ENCODE measurements at regions not wholly inside any gene's neighbourhood (a gene's known extent, or its start where the extent isn't known, plus 50 kb on each side); places are given as distances from the start of the nearest gene placed in this dataset.

DNA sequence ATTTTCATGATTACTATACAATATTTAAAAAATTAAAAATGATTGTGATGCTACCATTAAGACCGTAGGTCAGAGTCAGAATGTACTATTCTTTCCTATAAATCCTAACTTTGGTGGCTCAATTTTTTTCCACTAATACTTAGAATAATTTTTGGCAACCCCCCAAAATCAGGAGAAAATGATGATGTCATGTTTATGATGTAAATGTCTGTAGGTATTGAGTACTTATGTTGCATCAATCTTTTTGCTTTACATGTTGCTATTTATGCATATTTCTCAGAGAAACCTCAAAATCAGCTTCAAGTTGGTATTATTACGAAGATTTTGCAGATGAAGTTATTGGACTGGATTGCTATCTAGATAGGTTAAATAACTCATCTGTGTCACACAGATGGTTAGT is 371.2 kb downstream of the ADGRL2 start:
- intact Hi-C loops (cut with DNase I), result no loop called here
- DNase-seq, result no peak
- no peaks in the 10 kb centered on the region for H3K27me3 ChIP-seq
- WGBS, 4 donors, result 66 to 99% (median 94%) methylated on average over 2 of the region's 2 CpGs
- H3K4me3 ChIP-seq, result no peak overlapping the region
- H3K4me1 ChIP-seq (replicated peaks in 1 of 2), result peaks cover 0 to 2% of the 10 kb centered on the region in 2 donors
- H3K9me3 ChIP-seq (replicated peaks in 1 of 3), result no peaks in the 10 kb centered on the region
- no peaks in the 10 kb centered on the region for H3K36me3 ChIP-seq (replicated peaks in 1 of 2)
- no peak overlapping the region for H3K27ac ChIP-seq
- TF ChIP-seq, protein P1, sequence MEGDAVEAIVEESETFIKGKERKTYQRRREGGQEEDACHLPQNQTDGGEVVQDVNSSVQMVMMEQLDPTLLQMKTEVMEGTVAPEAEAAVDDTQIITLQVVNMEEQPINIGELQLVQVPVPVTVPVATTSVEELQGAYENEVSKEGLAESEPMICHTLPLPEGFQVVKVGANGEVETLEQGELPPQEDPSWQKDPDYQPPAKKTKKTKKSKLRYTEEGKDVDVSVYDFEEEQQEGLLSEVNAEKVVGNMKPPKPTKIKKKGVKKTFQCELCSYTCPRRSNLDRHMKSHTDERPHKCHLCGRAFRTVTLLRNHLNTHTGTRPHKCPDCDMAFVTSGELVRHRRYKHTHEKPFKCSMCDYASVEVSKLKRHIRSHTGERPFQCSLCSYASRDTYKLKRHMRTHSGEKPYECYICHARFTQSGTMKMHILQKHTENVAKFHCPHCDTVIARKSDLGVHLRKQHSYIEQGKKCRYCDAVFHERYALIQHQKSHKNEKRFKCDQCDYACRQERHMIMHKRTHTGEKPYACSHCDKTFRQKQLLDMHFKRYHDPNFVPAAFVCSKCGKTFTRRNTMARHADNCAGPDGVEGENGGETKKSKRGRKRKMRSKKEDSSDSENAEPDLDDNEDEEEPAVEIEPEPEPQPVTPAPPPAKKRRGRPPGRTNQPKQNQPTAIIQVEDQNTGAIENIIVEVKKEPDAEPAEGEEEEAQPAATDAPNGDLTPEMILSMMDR (IDR thresholded peaks at IDR 0.05), result no peak
- no peak for TF ChIP-seq POLR2A (IDR thresholded peaks at IDR 0.05)

DNA sequence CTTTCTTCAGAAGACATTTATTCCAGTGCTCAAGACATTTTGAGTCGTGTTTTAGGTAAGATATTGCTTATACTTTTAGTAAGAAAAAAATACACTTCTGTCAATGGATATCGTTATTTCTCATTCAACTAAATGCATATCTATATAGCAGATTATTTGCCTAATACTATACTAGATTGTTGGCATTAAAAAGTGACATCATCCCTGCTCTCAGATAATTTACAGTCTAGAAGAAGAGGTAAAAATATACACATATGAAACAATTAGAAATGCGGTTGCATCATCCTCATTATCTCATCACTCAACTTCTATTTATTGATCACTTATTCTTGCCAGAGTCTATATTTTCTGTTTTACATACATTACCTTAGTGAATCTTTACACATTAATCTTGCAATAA is 367.7 kb downstream of the ADGRL2 start:
- no peak for DNase-seq
- H3K27ac ChIP-seq, result no peak overlapping the region
- H3K36me3 ChIP-seq (replicated peaks in 1 of 2), result no peaks in the 10 kb centered on the region
- intact Hi-C loops (cut with DNase I), result no loop called here
- TF ChIP-seq, protein P1 (IDR thresholded peaks at IDR 0.05), result no peak
- TF ChIP-seq POLR2A (IDR thresholded peaks at IDR 0.05), result no peak
- H3K4me3 ChIP-seq, result no peak overlapping the region
- no peaks in the 10 kb centered on the region for H3K9me3 ChIP-seq (replicated peaks in 1 of 3)
- WGBS, 4 donors, result 78 to 84% (median 82%) methylated on average over 3 of the region's 3 CpGs
- no peaks in the 10 kb centered on the region for H3K27me3 ChIP-seq
- H3K4me1 ChIP-seq (replicated peaks in 1 of 2), result no peaks in the 10 kb centered on the region

DNA sequence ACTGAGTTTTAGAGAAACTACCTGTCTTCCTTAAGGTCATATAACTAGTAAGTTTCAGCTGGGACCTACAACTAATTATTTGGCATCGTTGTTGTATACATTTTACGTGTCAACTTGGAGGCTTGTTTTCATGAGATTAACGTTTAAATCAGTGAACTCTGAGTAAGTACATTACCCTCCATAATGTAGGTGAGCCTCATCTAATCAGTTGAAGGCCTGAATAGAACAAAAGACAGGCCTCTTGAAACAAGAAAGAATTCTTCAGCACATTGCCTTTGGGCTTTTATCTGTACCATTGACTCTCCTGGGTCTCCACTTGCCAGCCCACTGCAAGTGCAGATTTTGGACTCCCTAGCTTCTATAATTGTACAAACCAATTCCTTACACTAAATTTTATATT is 364.6 kb downstream of the ADGRL2 start:
- H3K27me3 ChIP-seq, result no peaks in the 10 kb centered on the region
- DNase-seq, result no peak
- H3K27ac ChIP-seq, result no peak overlapping the region
- TF ChIP-seq, protein P1 (IDR thresholded peaks at IDR 0.05), result no peak
- TF ChIP-seq POLR2A (IDR thresholded peaks at IDR 0.05), result no peak
- H3K4me1 ChIP-seq (replicated peaks in 1 of 2), result peaks cover 6 to 11% of the 10 kb centered on the region in 2 donors
- 89 to 92% (median 90%) methylated on average over 3 of the region's 3 CpGs for WGBS, 4 donors
- no peaks in the 10 kb centered on the region for H3K36me3 ChIP-seq (replicated peaks in 1 of 2)
- H3K4me3 ChIP-seq, result no peak overlapping the region
- no peaks in the 10 kb centered on the region for H3K9me3 ChIP-seq (replicated peaks in 1 of 3)
- intact Hi-C loops (cut with DNase I), result no loop called here

GRCh38 chr1:82162486-82163420 is 362.0 kb downstream of the ADGRL2 start:
- WGBS, 4 donors, result 79 to 87% (median 81%) methylated on average over 7 of the region's 7 CpGs
- Histone ChIP-seq H3K9me3 (replicated peaks in 1 of 3) (no peaks in the 10 kb centered on the region), H3K4me3 (no peak overlapping the region), H3K4me1 (replicated peaks in 1 of 2) (peaks cover 6 to 11% of the 10 kb centered on the region in 2 donors), H3K27ac (no peak overlapping the region), H3K27me3 (no peaks in the 10 kb centered on the region), H3K36me3 (replicated peaks in 1 of 2) (no peaks in the 10 kb centered on the region)
- DNase-seq, result no peak
- intact Hi-C loops (cut with DNase I), result no loop called here
- TF ChIP-seq, protein P1 (IDR thresholded peaks at IDR 0.05), result no peak
- TF ChIP-seq POLR2A (IDR thresholded peaks at IDR 0.05), result no peak

Data from adrenal gland (tissue), 9 donors.